Transverse colon (tissue), 4 donors: ENCODE measurements at regions not wholly inside any gene's neighbourhood (a gene's known extent, or its start where the extent isn't known, plus 50 kb on each side); places are given as distances from the start of the nearest gene placed in this dataset.

Experiments used
- DNase-seq: peaks from one replicate; pipeline ENCODE4 v3.0.0-alpha.2; 2019
- H3K27ac ChIP-seq, 4 donors: fragments of 200-600 bp; sonication (generic); 2 replicates each; pipeline ENCODE4 v1.5.1; 2016 to 2018; ENCODE audit warnings: inconsistent platforms in 4 of 4
- H3K27me3 ChIP-seq: fragments of 200-600 bp; sonication (generic); 2 replicates; pipeline ENCODE4 v1.5.1; 2017; ENCODE audit warnings: inconsistent platforms
- H3K36me3 ChIP-seq, 4 donors: fragments of 200-600 bp; sonication (generic); 2 replicates each; pipeline ENCODE4 v1.5.1; 2017 to 2019; ENCODE audit warnings: inconsistent platforms in 4 of 4
- H3K4me1 ChIP-seq, 4 donors: fragments of 200-600 bp; sonication (generic); 2 replicates each; pipeline ENCODE4 v1.5.1; 2017 to 2020; ENCODE audit warnings: inconsistent platforms in 4 of 4
- H3K4me3 ChIP-seq, 4 donors: fragments of 200-600 bp; sonication (generic); 1 replicate in 1 of 4; 2 replicates in 3 of 4; pipeline versions ENCODE4 v1.5.1 to v1.6.1; 2017 to 2019; ENCODE audit warnings: inconsistent platforms in 4 of 4
- H3K9me3 ChIP-seq, 2 donors: fragments of 200-600 bp; sonication (generic); 2 replicates each; pipeline ENCODE4 v1.5.1; 2017 to 2019; ENCODE audit warnings: inconsistent platforms in 2 of 2
- CTCF ChIP-seq, 5 experiments: fragments of 200-600 bp in 3 of 5; fragments of 450-650 bp in 2 of 5; sonication (generic) in 3 of 5; IDR thresholded peaks; 1 replicate in 2 of 5; 2 replicates in 3 of 5; pipeline ENCODE4 v1.5.1; 2016 to 2017; ENCODE audit warnings: antibody characterized with exemption in 5 of 5, inconsistent platforms in 3 of 5, mild to moderate bottlenecking in 2 of 5, moderate library complexity in 1 of 5
- EP300 ChIP-seq: sonication (generic); formaldehyde crosslinking; IDR thresholded peaks from one replicate; pipeline ENCODE4 v1.6.1; 2017; ENCODE audit warnings: antibody characterized with exemption, low read depth
- POLR2A ChIP-seq: fragments of 450-650 bp; IDR thresholded peaks from one replicate; pipeline ENCODE4 v1.6.1; 2016; ENCODE audit warnings: antibody characterized with exemption, mild to moderate bottlenecking, moderate library complexity
- POLR2AphosphoS5 ChIP-seq, 3 donors: sonication (generic); formaldehyde crosslinking; IDR thresholded peaks; one replicate each; pipeline ENCODE4 v1.6.1; 2016; ENCODE audit warnings: antibody characterized with exemption in 3 of 3
- WGBS, 2 donors: methylation state at CpG; one replicate each; pipeline ENCODE4 v1.1.5; 2018; ENCODE audit warnings: low coverage in 1 of 2; 5-methylcytosine and 5-hydroxymethylcytosine counted together
- in situ Hi-C, 4 donors: fragments of 200-750 bp; cut with MboI; loops; one replicate each; pipeline versions ENCODE4 v1.15.0 to v1.15.1; 2017; ENCODE audit warnings: low sequenced_read_pairs in 3 of 4, low pct_ligation_motif_present in 1 of 4, low pct_unique_long_range_greater_than_20kb in 1 of 4
- intact Hi-C: fragments of 100-400 bp; cut with DNase I; formaldehyde crosslinking; loops from one replicate; pipeline ENCODE4 v1.15.1; 2023; ENCODE audit warnings: low total_unique reads

GRCh38 chr7:79615466-79615865 lies 162.0 kb upstream of the MAGI2 start:
- Histone ChIP-seq H3K27me3 (no peaks in the 10 kb centered on the region), H3K4me3 (no peak overlapping the region), H3K9me3 (no peaks in the 10 kb centered on the region), H3K4me1 (no peaks in the 10 kb centered on the region), H3K27ac (no peak overlapping the region), H3K36me3 (no peaks in the 10 kb centered on the region)
- WGBS, 2 donors = 73 to 83% methylated on average over 3 of the region's 3 CpGs
- in situ Hi-C loops (no loop called here), intact Hi-C loops (no loop called here)
- no peak for DNase-seq
- TF ChIP-seq POLR2AphosphoS5 (IDR thresholded peaks at IDR 0.05) (no peak), CTCF (IDR thresholded peaks at IDR 0.05) (no peak), EP300 (no peak), POLR2A (no peak)

GRCh38 chr7:79612903-79613302 lies 159.4 kb upstream of the MAGI2 start:
- Histone ChIP-seq H3K4me3 (no peak overlapping the region), H3K9me3 (no peaks in the 10 kb centered on the region), H3K27me3 (no peaks in the 10 kb centered on the region), H3K4me1 (no peaks in the 10 kb centered on the region), H3K27ac (no peak overlapping the region), H3K36me3 (no peaks in the 10 kb centered on the region)
- intact Hi-C loops = no loop called here
- no peak for TF ChIP-seq POLR2A
- no peak for TF ChIP-seq CTCF (IDR thresholded peaks at IDR 0.05)
- no peak for TF ChIP-seq EP300
- no peak for TF ChIP-seq POLR2AphosphoS5 (IDR thresholded peaks at IDR 0.05)
- WGBS, 2 donors = 53 to 70% methylated on average over 3 of the region's 3 CpGs
- in situ Hi-C loops = no loop called here
- DNase-seq = no peak

- TF ChIP-seq EP300 (no peak), CTCF (IDR thresholded peaks at IDR 0.05) (no peak), POLR2AphosphoS5 (IDR thresholded peaks at IDR 0.05) (no peak), POLR2A (no peak)
- Histone ChIP-seq H3K27ac (no peak overlapping the region), H3K36me3 (no peaks in the 10 kb centered on the region), H3K9me3 (no peaks in the 10 kb centered on the region), H3K4me1 (no peaks in the 10 kb centered on the region), H3K4me3 (no peak overlapping the region), H3K27me3 (no peaks in the 10 kb centered on the region)
- intact Hi-C loops = no loop called here
- DNase-seq = no peak
- whole genome bisulfite sequencing, 2 donors = 91 to 100% methylated on average over 2 of the region's 2 CpGs
- in situ Hi-C loops = no loop called here
Observed at GRCh38 chr7:79612022-79612421, 158.6 kb upstream of the MAGI2 start.

GRCh38 chr7:79610748-79611304 lies 157.4 kb upstream of the MAGI2 start:
- no peaks in the 10 kb centered on the region for H3K27me3 ChIP-seq
- H3K4me1 ChIP-seq = no peaks in the 10 kb centered on the region
- no peak overlapping the region for H3K27ac ChIP-seq
- 71 to 80% methylated on average over 1 to 3 of the region's 3 CpGs for WGBS, 2 donors
- no peaks in the 10 kb centered on the region for H3K9me3 ChIP-seq
- TF ChIP-seq EP300 = no peak
- no peak for TF ChIP-seq CTCF (IDR thresholded peaks at IDR 0.05)
- TF ChIP-seq POLR2A = no peak
- TF ChIP-seq POLR2AphosphoS5 (IDR thresholded peaks at IDR 0.05) = no peak
- intact Hi-C loops (no loop called here), in situ Hi-C loops (no loop called here)
- DNase-seq = no peak
- H3K36me3 ChIP-seq = no peaks in the 10 kb centered on the region
- H3K4me3 ChIP-seq = no peak overlapping the region
